HG03520 (cell line): ENCODE measurements at regions not wholly inside any gene's neighbourhood (a gene's known extent, or its start where the extent isn't known, plus 50 kb on each side); places are given as distances from the start of the nearest gene placed in this dataset.
"Not testable (repeated sequence)": the region's sequence is repeated elsewhere in the genome, so short reads cannot be mapped to it uniquely, and the experiment has no call there.

Experiments
- ATAC-seq: cut with Tn5 transposase; IDR thresholded peaks from one replicate; pipeline ENCODE4 v1.9.1; 2021; ENCODE audit warnings: mild to moderate bottlenecking, moderate library complexity; ENCODE audit not compliant: unreplicated experiment

- ATAC-seq = no peak
These were observed 924.9 kb upstream of the FAM98A start for GRCh38 chr2:34523958-34524514.

- ATAC-seq = no peak
These were observed 920.6 kb upstream of the FAM98A start for GRCh38 chr2:34519659-34520058.

- ATAC-seq = no peak
These were observed 899.5 kb upstream of the FAM98A start for GRCh38 chr2:34498561-34498960.

DNA sequence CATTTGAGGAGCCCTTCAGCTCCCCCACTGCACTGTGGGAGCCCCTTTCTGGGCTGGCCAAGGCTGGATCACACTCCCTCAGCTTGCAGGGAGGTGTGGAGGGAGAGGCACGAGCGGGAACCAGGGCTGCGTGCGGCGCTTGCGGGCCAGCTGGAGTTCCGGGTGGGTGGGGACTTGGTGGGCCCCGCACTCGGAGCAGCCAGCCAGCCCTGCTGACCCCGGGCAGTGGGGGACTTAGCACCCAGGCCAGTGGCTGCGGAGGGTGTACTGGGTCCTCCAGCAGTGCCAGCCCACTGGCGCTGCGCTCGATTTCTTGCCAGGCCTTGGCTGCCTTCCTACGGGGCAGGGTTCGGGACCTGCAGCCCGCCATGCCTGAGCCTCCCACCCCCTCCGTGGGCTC is 895.1 kb upstream of the FAM98A start:
- not testable (repeated sequence) for ATAC-seq

GRCh38 chr2:34492561-34493455 is 893.7 kb upstream of the FAM98A start:
- ATAC-seq = no peak

DNA sequence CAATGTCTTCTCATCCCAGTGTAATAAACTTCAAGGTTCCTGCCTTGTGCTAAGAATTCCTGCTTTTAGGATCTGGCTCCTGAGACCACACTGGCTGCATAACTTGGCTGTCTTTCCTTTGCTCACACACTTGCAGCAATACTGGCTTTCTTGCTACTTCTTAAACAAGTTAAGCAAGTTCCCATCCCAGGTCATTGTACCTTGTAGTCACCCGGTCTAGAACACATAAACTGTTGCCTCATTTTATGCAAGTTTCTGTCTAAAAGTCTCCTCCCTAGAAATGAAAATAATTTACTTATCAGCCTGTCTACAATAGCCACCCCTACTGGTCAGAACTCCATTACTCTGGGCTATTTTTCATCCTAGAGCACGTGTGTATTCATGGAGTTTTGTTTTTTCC is 887.9 kb upstream of the FAM98A start:
- ATAC-seq = no peak

- no peak for ATAC-seq
These were observed 882.4 kb upstream of the FAM98A start for GRCh38 chr2:34481542-34481941.

DNA sequence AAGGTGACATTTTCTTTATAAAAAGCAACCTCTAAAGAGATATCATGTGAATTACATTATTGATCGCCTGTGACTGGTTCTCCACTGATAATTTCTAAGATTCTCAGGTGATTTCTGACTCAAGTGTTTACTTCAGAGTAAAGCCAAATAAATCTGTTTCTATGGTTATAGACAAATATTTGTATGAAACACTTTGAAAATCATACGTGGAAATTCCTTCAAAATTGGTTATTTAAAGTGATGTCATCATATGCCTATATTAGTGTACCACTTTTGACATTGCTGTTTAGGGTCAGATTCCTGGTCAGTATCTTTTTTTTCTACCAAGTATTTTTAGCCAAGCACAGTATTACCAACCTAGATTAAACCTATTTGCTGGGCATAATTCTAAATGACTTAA is 881.3 kb upstream of the FAM98A start:
- ATAC-seq = no peak

GRCh38 chr2:34475156-34475555 is 876.1 kb upstream of the FAM98A start:
- ATAC-seq = no peak

DNA sequence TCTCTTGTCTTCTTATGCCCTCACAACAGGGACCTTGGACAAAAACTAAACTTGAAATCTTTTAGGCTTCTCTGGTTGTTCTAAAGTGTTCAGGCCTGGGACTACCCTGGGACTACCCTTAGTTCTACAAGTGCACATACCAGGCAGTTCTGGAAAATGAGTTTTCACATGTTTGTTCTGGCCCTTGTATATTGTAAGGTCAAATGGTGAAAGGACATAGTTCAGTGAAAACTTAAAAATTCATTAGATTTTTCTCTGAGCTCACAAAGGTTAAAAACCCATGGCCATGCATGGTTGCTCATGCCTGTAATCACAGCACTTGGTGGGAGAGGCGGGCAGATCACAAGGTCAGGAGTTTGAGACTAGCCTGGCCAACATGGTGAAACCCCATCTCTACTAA is 875.5 kb upstream of the FAM98A start:
- no peak for ATAC-seq

DNA sequence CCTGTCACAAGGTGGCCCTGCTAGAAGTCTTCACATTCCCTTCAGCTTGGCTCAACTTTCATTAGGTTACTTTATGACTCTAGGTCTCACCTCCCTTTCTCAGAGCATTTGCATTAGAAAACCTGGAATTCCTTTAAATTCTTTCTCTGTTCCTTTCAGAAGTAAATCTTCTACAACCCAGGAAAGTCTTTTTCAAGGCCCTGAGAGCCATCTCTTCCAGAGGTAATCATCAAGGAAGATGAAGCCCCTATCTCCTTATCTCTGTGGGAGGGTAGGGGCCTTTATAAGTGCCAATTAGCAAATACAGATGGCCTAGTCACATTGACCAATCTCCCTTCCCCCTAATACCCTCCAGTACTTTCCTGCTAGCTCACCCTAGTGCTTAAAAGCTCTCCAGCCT is 848.0 kb upstream of the FAM98A start:
- ATAC-seq = no peak

GRCh38 chr2:34423301-34423700 is 824.2 kb upstream of the FAM98A start:
- no peak for ATAC-seq

DNA sequence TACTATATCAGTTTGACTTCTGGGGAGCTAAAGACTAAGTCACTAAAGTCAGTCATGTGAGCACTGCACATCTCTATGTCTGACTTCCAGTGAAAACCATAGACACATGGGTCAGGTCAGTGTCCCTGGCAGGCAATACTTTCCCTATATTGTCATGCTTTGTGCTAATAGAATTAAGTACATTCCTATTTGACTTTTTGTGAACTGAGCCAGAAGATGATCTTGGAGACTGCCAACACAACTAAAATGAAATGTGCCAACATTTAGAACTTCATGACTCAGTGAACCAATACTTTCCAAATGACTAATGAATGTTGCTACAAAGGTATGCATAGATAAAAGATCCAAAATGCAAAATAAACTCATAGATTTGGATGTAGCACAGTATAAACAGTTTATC is 820.8 kb upstream of the FAM98A start:
- no peak for ATAC-seq

- no peak for ATAC-seq
These were observed 817.8 kb upstream of the FAM98A start for GRCh38 chr2:34416856-34417255.

- ATAC-seq = no peak
These were observed 815.8 kb upstream of the FAM98A start for GRCh38 chr2:34414856-34415255.

- ATAC-seq = no peak
These were observed 809.0 kb upstream of the FAM98A start for GRCh38 chr2:34408100-34408499.

DNA sequence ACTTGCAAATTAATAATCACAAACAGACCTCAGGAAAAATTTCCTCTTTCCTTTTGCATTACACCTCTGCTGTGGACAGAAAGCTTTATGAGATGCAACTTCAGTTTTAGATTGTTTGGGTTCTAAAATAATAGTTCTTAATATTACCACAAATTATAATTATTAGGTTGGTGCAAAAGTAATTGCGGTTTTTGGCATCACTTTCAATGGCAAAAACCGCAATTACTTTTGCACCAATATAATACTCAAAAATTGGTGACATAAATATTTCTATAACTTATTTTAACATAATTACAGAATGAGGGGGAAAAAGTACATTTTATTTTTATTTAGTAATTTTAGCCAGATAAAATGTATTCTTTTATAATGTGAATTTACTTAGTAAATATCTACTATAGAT is 804.4 kb upstream of the FAM98A start:
- ATAC-seq = no peak

DNA sequence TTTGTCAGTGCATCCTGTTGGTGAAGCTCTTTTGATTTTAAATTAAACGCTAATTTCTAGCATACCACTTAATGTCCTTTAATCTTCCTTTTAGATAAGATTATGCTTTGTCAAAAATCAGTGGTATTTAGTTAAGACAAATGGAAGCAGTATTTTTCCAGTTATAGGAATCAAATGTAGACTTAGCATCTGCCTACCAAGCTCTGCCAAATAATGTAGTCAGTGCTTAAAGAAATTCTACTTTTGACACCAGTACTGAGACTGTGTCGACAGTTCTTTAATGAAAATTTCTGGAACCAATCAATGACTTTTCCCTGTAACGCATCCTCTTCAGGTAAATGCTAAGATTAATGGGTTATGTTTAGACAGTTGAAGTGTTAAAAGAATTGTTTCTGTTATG is 803.3 kb upstream of the FAM98A start:
- ATAC-seq = no peak

DNA sequence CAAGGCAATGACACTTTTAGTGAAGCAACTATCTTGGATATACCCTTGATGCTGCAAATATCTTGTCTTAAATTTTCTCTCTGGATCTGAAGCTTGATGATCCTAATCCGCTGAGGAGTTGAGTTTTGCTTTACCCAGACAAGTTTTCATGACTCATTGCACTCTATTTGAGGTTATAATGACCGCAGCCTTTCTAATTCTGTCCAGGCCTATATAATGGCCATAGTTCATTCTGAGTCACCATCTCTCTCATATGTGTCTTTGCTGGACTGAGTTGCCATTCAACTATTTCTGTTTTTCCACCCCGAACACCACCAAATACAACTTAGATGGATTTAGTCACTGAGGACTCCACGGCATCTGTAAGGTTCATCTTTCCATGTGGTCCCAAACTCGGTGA is 802.1 kb upstream of the FAM98A start:
- ATAC-seq = no peak

- ATAC-seq = no peak
These were observed 789.3 kb upstream of the FAM98A start for GRCh38 chr2:34388446-34388845.

GRCh38 chr2:34387536-34387935 is 788.4 kb upstream of the FAM98A start:
- no peak for ATAC-seq

DNA sequence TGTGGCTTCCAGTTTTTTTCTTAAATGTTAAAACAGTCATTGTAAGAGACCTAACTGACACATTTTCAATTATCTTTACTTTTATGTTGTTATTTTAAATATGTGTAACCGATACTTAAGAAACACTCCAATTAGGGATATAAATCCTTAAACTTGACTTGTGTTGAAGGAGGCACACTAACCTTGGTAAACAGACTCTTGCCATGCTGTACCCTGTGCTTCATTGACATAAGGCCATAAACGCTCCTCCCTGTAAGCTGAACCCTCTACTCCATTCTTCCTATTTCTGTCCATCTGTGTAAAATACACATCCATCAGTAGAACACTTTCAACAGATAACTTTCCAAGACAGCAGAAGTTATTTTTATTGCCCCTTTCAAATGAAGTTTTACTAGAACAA is 780.5 kb upstream of the FAM98A start:
- no peak for ATAC-seq
